GM18517 (cell line): ENCODE measurements at regions not wholly inside any gene's neighbourhood (a gene's known extent, or its start where the extent isn't known, plus 50 kb on each side); places are given as distances from the start of the nearest gene placed in this dataset.

Experiments used
- ATAC-seq: cut with Tn5 transposase; IDR thresholded peaks from one replicate; pipeline ENCODE4 v1.9.1; 2021; ENCODE audit warnings: mild to moderate bottlenecking, moderate library complexity; ENCODE audit not compliant: unreplicated experiment

DNA sequence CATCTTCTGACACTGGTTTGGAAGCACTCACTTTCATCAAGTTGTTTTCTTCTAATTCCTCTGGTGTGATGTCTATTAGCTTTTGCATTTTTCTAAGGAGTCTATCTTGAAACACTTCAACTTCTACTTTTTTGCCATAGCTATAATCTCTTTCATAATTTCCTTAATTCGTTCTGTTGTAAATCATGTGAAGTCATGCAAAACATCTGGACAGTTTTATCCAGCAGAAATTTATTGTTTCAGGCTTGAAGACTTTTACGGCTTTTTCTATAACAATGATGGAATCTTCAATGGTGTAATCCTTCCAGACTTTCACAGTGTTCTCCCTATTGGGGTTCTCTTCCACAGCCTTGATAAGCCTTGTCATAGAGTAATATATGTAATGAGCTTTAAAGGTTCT, 74.9 kb upstream of the PABPC4L start:
- ATAC-seq: no peak

DNA sequence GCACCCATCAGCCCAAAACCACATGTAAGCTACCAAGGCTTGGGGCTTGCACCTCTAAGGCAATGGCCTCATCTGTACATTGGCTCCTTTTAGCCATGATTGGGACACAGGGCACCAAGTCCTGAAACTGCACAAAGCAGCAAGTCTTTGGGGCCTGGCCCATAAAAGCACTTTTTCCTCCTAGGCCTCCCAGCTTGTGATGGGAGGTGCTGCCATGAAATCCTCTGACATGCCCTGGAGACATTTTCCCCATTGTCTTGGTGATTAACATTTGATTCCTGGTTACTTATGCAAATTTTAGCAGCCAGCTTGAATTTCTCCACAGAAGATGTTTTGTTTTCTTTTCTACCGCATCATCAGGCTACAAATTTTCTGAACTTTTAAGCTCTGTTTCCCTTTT, 58.5 kb upstream of the PABPC4L start:
- no peak for ATAC-seq
